ENCODE measurements at regions not wholly inside any gene's neighbourhood (a gene's known extent, or its start where the extent isn't known, plus 50 kb on each side); places are given as distances from the start of the nearest gene placed in this dataset.

DNA sequence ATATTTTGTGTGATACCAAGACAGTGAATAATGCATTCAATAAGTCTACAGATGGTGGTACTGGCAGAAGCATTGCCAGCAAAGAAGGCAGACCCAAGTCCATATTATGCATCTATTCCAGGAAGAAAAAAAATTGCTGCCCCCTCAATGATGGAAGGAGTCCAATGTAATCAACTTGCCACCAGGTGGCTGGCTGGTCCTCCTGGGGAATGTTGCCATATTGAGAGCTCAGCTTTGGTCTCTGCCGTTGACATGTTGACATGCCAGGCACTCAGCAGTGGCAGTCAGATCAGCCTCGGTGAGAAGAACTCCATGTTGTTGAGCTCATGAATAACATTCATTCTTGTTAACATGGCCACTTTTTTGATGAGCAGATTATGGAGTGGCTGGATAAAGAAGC is 298.5 kb downstream of the IGSF11 start:
- Histone ChIP-seq H3K4me3 (no peak overlapping the region), H3K27ac (no peak overlapping the region), H3K27me3 (no peaks in the 10 kb centered on the region), H3K36me3 (no peaks in the 10 kb centered on the region), H3K4me1 (no peaks in the 10 kb centered on the region), H3K9me3 (no peaks in the 10 kb centered on the region)
- DNase-seq (no peak), ATAC-seq (no peak)
- no peak for TF ChIP-seq POLR2A (IDR thresholded peaks at IDR 0.05)
- TF ChIP-seq, protein P1, sequence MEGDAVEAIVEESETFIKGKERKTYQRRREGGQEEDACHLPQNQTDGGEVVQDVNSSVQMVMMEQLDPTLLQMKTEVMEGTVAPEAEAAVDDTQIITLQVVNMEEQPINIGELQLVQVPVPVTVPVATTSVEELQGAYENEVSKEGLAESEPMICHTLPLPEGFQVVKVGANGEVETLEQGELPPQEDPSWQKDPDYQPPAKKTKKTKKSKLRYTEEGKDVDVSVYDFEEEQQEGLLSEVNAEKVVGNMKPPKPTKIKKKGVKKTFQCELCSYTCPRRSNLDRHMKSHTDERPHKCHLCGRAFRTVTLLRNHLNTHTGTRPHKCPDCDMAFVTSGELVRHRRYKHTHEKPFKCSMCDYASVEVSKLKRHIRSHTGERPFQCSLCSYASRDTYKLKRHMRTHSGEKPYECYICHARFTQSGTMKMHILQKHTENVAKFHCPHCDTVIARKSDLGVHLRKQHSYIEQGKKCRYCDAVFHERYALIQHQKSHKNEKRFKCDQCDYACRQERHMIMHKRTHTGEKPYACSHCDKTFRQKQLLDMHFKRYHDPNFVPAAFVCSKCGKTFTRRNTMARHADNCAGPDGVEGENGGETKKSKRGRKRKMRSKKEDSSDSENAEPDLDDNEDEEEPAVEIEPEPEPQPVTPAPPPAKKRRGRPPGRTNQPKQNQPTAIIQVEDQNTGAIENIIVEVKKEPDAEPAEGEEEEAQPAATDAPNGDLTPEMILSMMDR (IDR thresholded peaks at IDR 0.05 in 4 of 5, conservative IDR thresholded peaks at IDR 0.05 in 1 of 5), result no peak
- intact Hi-C loops (cut with DNase I; ENCODE audit: low total_unique reads) (no loop called here), in situ Hi-C loops (cut with MboI; ENCODE audit: low sequenced_read_pairs in 4 of 4) (no loop called here)

- Histone ChIP-seq H3K27ac (no peak overlapping the region), H3K27me3 (no peaks in the 10 kb centered on the region), H3K9me3 (no peaks in the 10 kb centered on the region), H3K4me1 (no peaks in the 10 kb centered on the region), H3K36me3 (no peaks in the 10 kb centered on the region), H3K4me3 (no peak overlapping the region)
- intact Hi-C loops (cut with DNase I; ENCODE audit: low total_unique reads) (no loop called here), in situ Hi-C loops (cut with MboI; ENCODE audit: low sequenced_read_pairs in 4 of 4) (no loop called here)
- TF ChIP-seq, protein P1 (IDR thresholded peaks at IDR 0.05 in 4 of 5, conservative IDR thresholded peaks at IDR 0.05 in 1 of 5), result no peak
- TF ChIP-seq POLR2A (IDR thresholded peaks at IDR 0.05), result no peak
- no peak for ATAC-seq
- DNase-seq, result no peak
These were observed 293.8 kb downstream of the IGSF11 start for GRCh38 chr3:118740722-118741290.

- DNase-seq, result no peak
- Histone ChIP-seq H3K4me1 (no peaks in the 10 kb centered on the region), H3K27me3 (no peaks in the 10 kb centered on the region), H3K9me3 (no peaks in the 10 kb centered on the region), H3K27ac (no peak overlapping the region), H3K36me3 (no peaks in the 10 kb centered on the region), H3K4me3 (no peak overlapping the region)
- ATAC-seq, result no peak
- intact Hi-C loops (cut with DNase I; ENCODE audit: low total_unique reads), result no loop called here
- in situ Hi-C loops (cut with MboI; ENCODE audit: low sequenced_read_pairs in 4 of 4), result no loop called here
- TF ChIP-seq POLR2A (IDR thresholded peaks at IDR 0.05), result no peak
- TF ChIP-seq, protein P1 (IDR thresholded peaks at IDR 0.05 in 4 of 5, conservative IDR thresholded peaks at IDR 0.05 in 1 of 5), result no peak
These were observed 291.9 kb downstream of the IGSF11 start for GRCh38 chr3:118742760-118743159.

DNA sequence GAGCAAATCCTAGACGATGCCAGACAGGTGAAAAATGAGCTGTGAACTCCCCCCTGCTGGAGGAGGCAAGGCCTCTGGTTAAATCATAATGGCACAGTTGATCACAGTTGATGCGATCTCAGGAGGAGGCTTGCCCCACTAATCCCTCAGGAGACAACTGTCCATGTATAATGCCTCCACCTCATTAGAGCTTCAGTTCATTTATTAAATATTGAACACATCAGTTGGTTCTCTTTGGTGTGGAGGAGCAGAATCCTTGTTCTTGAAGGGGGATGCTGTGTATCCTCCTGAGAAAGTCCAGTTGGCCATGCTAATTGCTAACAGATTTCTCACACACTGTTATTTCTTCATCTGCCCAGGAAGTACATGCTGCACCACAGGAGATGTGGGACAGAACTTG is 290.5 kb downstream of the IGSF11 start:
- no peak for ATAC-seq
- TF ChIP-seq POLR2A (IDR thresholded peaks at IDR 0.05), result no peak
- TF ChIP-seq, protein P1 (IDR thresholded peaks at IDR 0.05 in 4 of 5, conservative IDR thresholded peaks at IDR 0.05 in 1 of 5), result no peak
- Histone ChIP-seq H3K9me3 (no peaks in the 10 kb centered on the region), H3K4me3 (no peak overlapping the region), H3K4me1 (no peaks in the 10 kb centered on the region), H3K36me3 (no peaks in the 10 kb centered on the region), H3K27me3 (no peaks in the 10 kb centered on the region), H3K27ac (no peak overlapping the region)
- intact Hi-C loops (cut with DNase I; ENCODE audit: low total_unique reads), result no loop called here
- in situ Hi-C loops (cut with MboI; ENCODE audit: low sequenced_read_pairs in 4 of 4), result no loop called here
- no peak for DNase-seq

All from gastrocnemius medialis (tissue), 4 donors.